DMS153 treated with DMSO at 0.1 percent for 48 hours (cell line): ENCODE measurements at regions not wholly inside any gene's neighbourhood (a gene's known extent, or its start where the extent isn't known, plus 50 kb on each side); places are given as distances from the start of the nearest gene placed in this dataset.
"Not testable (repeated sequence)": the region's sequence is repeated elsewhere in the genome, so short reads cannot be mapped to it uniquely, and the experiment has no call there.

Source experiments
- DNase-seq: peaks from one replicate; lab custom pipeline; 2025; ENCODE audit not compliant: unreplicated experiment; lab: John Stamatoyannopoulos, UW

DNA sequence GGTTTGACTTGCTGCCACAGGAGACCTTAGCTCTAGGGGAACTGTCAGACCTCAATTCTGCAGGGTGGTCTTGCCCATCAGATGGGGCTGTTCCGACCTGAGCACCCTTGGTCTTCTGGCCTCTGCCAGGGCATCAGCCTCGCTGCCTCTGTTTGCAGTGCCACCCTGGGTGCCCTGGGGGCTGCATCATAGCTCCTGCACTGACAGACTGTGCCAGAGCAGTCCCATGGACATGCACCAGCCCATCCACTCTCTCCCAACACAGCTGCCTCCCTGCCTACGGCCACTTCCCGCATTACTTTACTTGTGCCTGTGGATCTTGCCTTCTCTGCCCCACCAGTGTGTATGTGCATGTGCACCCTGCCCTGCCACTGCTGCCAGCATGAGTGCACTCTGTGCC lies 884.7 kb upstream of the ARRDC3 start:
- DNase-seq: no peak

DNA sequence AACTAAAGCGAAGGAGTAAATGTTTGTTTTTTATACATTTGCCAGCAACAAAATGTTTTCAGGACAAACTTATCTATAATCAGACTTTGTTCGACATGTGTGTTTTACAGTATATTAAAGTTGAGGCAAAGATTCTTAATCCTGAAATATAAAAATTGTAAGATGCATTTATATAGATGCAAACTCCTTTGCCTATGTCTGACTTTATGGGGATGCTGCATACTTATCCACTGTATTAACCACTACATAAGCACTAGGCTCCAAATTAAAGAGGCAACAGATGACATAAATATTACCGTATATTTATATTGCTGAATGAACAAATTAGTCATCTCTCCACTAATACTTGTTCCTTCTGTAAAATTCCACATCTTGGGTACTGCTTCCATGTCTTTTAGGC lies 882.7 kb upstream of the ARRDC3 start:
- DNase-seq: no peak

DNA sequence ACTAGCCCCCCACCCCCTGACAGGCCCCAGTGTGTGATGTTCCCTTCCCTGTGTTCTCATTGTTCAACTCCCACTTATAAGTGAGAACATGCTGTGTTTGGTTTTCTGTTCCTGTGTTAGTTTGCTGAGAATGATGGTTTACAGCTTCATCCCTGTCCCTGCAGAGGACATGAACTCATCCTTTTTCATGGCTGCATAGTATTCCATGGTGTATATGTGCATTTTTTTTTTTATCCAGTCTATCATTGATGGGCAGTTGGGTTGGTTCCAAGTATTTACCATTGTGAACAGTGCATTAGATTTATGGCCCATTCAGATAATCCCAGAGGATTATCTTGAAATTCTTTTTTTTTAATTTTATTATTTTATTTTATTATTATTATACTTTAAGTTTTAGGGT lies 872.5 kb upstream of the ARRDC3 start:
- DNase-seq: not testable (repeated sequence)

DNA sequence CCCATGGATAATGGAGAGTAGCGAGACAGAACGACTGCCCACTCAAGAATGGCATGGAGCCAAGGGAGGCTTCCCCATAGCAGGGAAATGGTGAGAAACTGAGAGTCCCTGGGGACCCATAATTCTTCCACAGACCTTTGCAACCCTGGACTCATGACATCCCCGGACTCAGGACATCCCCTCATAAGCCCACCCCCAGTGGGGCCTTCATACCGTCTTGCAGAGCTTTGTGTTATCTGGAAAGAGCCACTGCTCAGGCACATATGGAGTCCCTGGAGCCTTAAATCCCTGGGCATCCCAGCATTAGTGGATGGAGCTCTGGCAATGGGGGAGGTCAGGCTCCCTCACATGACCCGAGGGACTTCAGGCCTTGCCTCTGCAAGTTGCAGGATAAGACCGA lies 865.4 kb upstream of the ARRDC3 start:
- DNase-seq: no peak

DNA sequence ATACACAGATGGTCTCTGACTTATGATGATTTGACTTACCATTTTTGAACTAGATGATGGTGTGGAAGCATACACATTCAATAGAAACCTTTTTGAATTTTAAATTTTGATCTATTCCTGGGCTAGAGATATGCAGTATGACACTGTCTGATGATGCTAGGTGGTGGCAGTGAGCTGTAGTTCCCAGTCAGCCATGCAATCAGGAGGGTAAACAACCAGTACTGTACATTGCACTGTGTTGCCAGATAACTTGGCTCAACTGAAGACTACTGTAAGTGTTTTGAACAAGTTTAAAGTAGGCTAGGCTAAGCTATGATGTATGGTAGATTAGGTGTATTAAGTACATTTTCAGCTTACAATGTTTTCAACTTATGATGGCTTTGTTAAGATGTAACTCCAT lies 859.1 kb upstream of the ARRDC3 start:
- no peak for DNase-seq

DNA sequence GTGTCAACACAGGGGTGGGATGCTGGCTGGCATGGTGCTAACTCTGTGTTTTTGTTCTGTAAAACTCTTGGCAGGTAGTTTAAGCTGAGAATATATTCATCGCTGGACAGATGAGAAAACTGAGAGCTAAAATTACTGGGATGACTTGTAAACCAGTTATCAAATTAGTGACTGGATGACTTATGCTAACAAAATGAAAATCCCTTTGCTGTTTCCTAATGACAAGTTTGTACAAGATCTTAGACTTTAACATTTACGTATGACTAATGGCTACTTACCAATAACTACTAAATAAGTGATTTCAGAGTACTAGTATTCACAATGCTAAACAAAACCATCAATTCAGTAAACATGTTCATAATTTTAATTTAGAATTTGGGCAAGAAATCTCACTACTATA lies 854.8 kb upstream of the ARRDC3 start:
- DNase-seq: no peak

DNA sequence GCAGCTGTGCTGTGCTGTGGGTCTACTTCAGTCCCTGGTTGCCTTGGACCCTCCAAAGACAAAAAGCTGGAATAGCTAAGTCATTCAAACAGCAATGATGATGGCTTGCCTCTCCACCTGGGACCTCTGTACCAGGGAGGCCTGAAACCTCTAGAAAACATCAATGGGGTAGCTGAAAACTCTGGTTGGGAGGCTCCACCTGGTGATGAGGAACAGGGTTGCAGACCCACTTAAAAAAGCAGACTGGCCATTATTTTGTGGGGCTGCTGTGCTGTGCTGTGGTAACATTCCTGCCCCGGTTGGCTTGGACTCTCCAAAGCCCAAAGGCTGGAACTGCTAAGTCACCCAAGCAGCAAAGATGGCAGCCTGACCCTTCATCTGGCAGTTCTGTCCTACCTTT lies 839.3 kb upstream of the ARRDC3 start:
- DNase-seq: no peak

DNA sequence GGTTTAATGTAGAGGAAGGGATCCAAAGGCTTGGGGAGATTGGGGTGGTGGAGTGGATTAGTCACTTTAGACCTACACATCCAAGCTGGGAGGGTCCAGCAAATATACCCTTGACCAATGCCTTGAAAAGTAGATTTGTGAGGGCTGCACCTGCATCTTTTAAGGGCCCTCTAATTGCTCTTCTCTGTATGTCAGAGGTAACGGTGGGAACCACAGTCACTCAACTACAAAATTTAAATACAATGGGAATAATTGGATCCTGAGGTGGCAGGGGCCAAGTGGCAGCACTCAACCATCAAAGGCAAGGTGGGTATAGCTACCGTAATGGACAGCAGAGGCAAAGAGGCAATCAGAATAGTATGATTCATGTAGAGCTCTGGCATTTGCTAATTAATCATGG lies 833.7 kb upstream of the ARRDC3 start:
- DNase-seq: not testable (repeated sequence)

DNA sequence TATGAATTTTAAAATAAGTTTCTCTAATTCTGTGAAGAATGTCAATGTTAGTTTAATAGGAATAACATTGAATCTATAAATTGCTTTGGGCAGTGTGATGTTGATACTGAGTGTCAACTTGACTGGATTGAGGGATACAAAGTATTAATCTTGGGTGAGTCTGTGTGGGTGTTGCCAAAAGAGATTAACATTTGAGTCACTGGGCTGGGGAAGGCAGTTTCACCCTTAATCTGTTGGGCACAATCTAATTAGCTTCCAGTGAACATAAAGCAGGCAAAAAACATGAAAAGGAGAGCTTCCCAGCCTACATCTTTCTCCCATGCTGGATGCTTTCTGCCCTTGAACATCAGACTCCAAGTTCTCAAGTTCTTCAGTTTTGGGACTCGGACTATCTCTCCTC lies 832.0 kb upstream of the ARRDC3 start:
- DNase-seq: no peak

DNA sequence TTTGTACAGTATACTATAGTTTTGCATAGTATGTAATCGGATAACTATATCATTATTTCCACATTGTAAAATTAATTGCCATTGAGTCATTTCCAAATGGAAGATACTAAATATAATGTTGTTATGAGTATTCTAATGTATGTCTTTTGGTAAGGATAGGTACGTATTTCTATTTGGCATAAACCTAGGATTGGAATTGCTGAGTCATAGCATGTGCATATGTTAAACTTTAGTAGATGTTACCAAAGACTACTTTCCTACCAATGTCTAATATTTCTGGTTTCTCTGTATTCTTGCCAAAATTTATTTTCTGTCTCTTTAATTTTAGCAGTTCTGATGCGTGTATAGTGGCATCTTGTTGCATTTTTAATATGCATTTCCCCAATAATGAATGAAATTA lies 825.1 kb upstream of the ARRDC3 start:
- no peak for DNase-seq

DNA sequence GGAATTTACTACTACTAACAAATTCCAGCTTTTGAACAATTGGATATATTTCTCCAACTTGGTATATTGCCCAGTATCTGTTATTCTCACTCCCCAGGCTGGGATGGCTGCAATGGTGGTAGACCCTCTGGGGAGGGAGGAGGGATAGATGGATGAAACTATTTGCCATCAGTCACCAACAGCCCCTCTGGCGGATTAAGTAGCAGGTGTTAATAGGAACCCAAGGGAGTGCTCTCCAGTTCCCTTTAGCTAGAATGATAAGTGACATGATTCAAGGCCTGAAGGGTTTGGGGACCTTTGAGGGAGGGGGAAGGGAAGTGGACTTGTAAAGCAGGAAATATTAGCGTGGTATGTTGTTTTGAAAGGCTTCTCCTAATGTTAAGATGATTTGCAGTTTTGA lies 824.0 kb upstream of the ARRDC3 start:
- DNase-seq: no peak

DNA sequence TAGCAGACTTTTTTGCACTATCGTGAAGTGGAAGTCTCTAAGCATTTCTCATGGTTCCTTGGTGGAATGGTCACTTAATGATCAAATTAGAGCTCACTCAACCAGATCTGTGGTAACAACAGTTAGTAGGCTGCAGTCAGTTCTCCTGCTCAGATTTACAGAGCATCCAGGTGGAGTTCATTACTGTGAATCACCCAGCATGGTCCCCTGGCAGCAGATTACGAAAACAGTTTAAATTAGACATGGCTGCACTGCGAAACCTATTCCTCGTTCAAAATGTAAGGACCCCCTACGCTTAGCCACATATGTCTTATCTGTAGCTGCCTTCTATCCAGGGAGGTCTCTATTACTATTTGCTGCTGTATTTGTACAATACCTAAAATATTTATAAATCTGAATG lies 823.6 kb upstream of the ARRDC3 start:
- no peak for DNase-seq

DNA sequence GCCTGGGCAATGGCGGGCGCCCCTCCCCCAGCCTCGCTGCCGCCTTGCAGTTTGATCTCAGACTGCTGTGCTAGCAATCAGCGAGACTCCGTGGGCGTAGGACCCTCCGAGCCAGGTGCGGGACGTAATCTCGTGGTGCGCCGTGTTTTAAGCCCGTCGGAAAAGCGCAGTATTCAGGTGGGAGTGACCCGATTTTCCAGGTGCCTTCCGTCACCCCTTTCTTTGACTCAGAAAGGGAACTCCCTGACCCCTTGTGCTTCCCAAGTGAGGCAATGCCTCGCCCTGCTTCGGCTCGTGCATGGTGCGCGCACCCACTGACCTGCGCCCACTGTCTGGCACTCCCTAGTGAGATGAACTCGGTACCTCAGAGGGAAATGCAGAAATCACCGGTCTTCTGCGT lies 815.9 kb upstream of the ARRDC3 start:
- DNase-seq: not testable (repeated sequence)

DNA sequence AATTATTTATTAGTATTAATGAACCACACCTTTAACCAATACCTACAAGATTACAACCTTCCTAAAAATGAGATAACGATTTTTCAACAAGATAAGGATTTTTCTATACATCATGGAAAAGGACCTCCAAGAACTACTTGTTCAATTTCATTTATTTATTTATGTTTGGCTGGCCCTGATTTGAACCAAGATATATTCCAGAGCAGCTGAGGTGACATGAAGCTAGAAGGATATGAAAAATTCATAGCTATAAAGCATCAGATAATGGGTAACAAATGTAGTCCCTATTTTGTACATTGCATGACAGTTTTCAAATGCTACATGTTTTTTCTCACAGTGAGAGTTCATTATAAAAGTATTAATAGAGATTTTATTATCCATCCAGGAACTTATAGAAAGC lies 798.5 kb upstream of the ARRDC3 start:
- no peak for DNase-seq

DNA sequence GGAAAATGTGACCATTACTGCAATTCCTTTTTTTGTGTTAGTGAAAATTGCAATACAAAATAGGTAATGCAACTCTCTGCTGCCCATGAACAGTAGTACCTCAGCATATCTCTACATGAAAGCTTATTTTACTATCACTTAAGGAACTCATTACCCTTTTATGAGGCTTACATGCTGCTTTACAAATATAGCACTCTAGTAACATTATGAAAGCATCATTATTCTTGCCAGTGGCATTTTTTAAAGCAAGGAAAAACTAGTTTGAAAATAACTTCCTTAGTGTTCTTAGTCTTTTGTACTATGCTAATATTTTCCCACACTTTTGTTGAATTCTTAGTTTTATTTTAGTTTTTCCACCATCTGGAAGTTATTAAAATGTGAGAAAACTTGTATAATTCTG lies 797.3 kb upstream of the ARRDC3 start:
- no peak for DNase-seq

DNA sequence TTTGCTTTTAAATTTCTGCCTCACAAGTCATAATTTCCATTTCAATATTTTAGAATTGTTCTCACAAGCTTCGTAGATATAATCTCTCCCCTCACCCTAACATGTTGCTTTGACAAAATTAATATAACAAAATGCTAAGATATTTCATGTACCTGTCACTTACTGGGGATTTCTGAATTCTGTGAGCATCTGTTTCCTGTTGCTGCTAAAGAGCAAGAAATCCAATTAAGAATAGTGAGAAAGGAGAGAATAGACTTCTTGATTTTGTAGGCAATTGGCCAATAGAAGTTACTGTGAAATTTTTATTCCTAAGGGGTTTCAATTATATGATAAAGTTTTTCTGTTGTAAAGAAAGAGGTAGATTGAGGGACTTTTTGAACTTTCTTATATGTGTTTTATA lies 796.5 kb upstream of the ARRDC3 start:
- no peak for DNase-seq

DNA sequence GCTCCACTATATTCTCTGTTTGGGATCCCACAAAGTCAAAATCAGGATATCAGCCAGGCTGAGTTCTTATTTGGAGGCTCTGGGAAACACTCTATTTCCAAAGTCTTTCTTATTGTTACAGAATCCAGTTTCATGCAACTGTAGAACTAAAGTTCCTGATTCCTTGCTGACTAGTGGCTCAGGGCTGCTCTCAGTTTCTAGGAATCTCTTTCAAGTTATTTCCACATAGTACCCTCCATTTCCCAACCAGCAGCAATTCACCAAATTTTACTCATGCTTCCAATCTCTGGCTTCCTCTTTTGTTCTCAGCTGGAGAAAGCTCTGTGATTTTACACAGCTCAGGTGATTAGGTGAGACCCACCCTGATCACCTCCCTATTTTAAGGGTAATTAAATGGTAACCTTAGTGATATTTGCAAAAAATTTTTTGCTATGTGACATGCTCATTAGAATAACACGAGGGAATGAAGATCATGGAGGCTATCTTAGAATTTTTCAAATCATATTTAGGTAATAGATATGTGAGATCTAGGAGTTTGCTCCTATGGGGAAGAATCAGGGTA lies 794.9 kb upstream of the ARRDC3 start:
- DNase-seq: no peak

DNA sequence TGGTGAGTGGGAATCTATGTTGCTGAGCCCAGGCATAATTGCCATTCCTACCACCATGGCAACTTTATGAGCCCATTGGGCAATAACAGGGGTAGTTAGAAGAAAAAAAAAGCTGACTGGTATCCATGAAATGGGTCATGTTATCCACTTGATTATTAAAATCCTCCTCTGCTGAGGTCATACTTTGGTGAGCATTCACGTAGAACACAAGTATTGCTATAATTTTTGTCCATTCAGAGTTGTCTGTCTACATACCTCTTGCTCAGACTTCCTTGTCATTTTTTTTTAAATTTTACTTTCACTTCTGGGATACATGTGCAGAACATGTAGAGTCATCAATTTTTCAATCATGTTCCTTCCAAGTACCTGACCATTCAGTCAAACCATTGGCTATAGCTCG lies 780.8 kb upstream of the ARRDC3 start:
- no peak for DNase-seq

DNA sequence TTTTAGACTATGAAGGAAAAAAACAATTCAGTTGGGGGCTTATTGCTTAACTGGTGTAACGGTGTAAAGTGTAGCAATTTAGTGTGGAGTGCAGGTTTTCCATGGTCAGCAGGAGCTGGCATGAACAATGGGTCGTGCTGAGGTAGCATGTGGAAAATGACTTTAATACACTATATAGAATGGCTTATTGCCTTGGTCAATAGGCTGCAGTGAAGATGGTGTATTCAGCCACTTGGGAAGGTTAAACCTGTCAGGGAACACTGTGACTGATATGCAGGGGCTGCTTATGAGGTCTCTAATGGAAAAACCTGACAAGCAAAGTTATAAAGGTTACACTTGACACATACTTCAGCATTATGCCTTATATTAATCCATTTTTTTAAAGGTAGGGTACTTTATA lies 764.7 kb upstream of the ARRDC3 start:
- DNase-seq: no peak

DNA sequence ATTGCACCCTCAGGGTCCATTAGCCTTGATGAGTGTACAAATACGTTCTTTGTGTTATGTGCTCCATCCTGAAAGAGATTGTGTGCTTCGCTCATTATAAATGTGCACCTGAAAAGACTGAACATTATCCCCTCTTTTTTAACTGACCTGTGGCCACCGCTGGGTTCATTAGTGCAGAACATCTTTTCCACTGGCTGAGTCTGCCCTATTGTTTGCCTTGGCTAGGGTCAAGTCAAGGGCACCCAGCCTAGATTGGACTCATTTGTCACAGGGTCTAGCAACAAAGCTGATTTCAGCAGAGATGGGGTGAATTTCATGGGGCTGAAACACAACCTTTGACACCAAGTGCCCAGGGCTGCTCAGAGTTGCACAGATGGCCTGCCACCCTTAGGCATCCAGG lies 764.1 kb upstream of the ARRDC3 start:
- DNase-seq: no peak

DNA sequence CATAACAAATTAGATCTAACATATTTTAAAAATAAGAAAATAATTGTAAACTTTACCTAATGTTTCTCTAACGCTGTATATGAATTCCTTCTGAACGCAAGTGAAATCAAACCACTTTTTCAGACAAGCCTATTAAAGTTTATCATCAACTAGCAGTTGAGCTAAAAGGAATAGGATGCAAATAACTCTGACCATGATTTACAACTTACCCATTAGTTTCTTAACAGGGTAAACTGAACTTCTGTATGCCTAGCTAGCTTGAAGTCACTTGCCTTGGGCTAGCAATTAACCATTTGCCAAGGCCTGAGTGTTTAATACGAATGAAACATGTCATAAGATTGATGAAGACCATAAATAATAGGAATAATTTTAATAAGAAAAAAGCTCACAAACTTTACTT lies 762.7 kb upstream of the ARRDC3 start:
- DNase-seq: no peak

DNA sequence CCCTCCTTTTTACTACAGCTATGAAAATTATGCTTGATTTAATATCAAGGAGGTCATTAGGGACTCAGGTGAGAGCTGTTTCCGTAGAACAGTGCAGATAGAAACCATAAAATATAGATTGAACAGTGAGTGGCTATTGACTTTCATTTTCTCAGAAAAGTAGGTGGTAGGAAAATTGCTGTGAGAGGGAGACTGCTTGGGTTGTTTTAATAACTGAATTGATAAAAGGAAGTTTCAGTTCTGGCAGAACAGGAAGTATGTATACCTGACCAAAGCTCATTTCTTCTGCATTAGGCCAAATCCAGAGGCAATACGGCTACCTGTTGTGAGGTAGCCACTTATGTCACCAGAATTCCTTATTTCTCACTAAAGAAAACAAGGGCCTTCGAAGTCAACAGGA lies 761.7 kb upstream of the ARRDC3 start:
- DNase-seq: no peak

DNA sequence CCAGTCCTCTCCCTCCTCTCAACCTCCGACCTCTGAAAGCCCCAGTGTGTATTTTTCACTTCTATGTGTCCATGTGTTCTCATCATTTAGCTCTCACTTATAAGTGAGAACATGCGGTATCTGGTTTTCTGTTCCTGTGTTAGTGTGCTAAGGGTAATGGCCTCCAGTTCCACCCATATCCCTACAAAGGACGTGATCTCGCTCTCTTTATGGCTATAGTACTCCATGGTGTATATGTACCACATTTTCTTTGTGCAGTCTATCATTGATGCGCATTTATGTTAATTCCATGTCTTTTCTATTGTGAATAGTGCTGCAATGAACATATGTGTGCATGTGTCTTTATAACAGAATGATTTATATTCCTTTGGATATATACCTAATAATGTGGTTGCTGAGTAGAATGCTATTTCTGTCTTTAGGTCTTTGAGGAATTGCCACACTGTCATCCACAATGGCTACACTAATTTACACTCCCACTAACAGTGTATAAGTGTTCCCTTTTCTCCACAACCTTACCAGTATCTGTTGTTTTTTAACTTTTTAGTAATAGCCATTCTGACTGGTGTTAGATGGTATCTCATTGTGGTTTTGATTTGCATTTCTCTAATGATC lies 749.3 kb upstream of the ARRDC3 start:
- DNase-seq: not testable (repeated sequence)
